ENCODE measurements at regions not wholly inside any gene's neighbourhood (a gene's known extent, or its start where the extent isn't known, plus 50 kb on each side); places are given as distances from the start of the nearest gene placed in this dataset.

DNA sequence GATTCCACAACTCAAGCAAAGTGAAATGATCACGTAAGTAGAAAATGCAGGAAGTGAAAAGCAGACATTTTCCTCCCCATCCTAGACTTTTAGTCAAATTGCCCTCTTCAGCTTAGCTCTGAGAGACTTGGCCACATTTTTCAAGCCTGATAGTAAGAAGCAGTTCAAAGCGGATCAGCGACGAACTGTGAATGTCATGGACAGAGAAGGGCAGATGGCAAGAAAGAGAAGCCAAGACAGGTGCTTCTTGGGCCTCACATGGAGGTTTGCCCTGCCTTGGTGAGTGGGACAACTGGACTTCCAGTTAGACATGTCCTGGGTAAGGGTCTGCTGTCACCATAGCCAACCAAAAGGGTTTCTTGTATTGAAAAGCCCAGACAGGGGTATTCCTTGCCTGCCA is 291.5 kb downstream of the MED10 start:
- Histone ChIP-seq H3K9me3 (ENCODE audit: control insufficient read depth, low read length) (no peaks in the 10 kb centered on the region), H3K4me1 (ENCODE audit: control insufficient read depth, insufficient read depth, low read length) (no peaks in the 10 kb centered on the region), H3K9ac (ENCODE audit: extremely low read depth, low read length, poor library complexity, severe bottlenecking) (no peak overlapping the region), H3K4me3 (ENCODE audit: low read length) (no peak overlapping the region), H3K27me3 (ENCODE audit: control insufficient read depth, insufficient read depth, low read length, poor library complexity, severe bottlenecking) (no peaks in the 10 kb centered on the region), H3K36me3 (ENCODE audit: control insufficient read depth, insufficient read depth, low read length) (no peaks in the 10 kb centered on the region), H3K27ac (ENCODE audit: low read depth, low read length) (no peak overlapping the region)
- no peak for DNase-seq
- Mint-ChIP-seq H3K4me3 (no peak overlapping the region), H3K27ac (no peak overlapping the region), H3K9me3 (no peaks in the 10 kb centered on the region), H3K27me3 (ENCODE audit: insufficient read depth) (no peaks in the 10 kb centered on the region), H3K4me1 (no peaks in the 10 kb centered on the region), H3K36me3 (ENCODE audit: low read depth) (no peaks in the 10 kb centered on the region)
- TF ChIP-seq, protein P1, sequence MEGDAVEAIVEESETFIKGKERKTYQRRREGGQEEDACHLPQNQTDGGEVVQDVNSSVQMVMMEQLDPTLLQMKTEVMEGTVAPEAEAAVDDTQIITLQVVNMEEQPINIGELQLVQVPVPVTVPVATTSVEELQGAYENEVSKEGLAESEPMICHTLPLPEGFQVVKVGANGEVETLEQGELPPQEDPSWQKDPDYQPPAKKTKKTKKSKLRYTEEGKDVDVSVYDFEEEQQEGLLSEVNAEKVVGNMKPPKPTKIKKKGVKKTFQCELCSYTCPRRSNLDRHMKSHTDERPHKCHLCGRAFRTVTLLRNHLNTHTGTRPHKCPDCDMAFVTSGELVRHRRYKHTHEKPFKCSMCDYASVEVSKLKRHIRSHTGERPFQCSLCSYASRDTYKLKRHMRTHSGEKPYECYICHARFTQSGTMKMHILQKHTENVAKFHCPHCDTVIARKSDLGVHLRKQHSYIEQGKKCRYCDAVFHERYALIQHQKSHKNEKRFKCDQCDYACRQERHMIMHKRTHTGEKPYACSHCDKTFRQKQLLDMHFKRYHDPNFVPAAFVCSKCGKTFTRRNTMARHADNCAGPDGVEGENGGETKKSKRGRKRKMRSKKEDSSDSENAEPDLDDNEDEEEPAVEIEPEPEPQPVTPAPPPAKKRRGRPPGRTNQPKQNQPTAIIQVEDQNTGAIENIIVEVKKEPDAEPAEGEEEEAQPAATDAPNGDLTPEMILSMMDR (conservative IDR thresholded peaks at IDR 0.05), result no peak
- 90 to 100% methylated on average over 4 of the region's 4 CpGs for WGBS, 2 experiments (ENCODE audit: insufficient coverage in 1 of 2, insufficient read length in 1 of 2)

DNA sequence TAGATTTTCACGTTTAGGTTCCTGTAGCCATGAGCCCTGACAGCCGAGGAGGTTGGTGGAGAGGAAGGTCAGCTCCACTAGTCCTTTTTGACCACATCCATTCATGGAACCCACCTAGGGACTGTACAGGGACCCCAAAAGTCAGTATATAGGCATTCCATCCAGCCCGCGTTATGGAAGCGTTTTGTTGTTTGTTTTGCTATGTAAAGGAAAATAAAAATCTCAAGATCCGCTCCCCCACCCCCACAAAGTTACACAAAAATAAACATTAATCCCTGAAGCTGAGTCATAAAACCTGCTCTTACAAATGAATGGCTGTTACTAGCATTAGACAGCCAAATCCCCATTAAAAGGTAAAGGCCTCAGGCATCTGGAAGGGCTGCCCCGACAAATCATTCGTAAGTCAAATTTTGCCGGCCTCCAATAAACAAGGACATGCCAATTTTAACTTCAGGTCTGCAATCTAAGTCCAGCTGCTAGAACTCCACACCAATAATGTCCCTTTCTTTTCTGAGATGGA is 292.9 kb downstream of the MED10 start:
- H3K9ac ChIP-seq (ENCODE audit: extremely low read depth, low read length, poor library complexity, severe bottlenecking), result no peak overlapping the region
- Mint-ChIP-seq H3K27me3 (ENCODE audit: insufficient read depth) (no peaks in the 10 kb centered on the region), H3K4me3 (no peak overlapping the region), H3K4me1 (no peaks in the 10 kb centered on the region), H3K9me3 (no peaks in the 10 kb centered on the region), H3K36me3 (ENCODE audit: low read depth) (no peaks in the 10 kb centered on the region), H3K27ac (no peak overlapping the region)
- no peaks in the 10 kb centered on the region for H3K27me3 ChIP-seq (ENCODE audit: control insufficient read depth, insufficient read depth, low read length, poor library complexity, severe bottlenecking)
- H3K4me1 ChIP-seq (ENCODE audit: control insufficient read depth, insufficient read depth, low read length), result no peaks in the 10 kb centered on the region
- TF ChIP-seq, protein P1 (conservative IDR thresholded peaks at IDR 0.05), result no peak
- H3K4me3 ChIP-seq (ENCODE audit: low read length), result no peak overlapping the region
- peak; percentile 24 for DNase-seq
- no peaks in the 10 kb centered on the region for H3K36me3 ChIP-seq (ENCODE audit: control insufficient read depth, insufficient read depth, low read length)
- WGBS, 2 experiments (ENCODE audit: insufficient coverage in 1 of 2, insufficient read length in 1 of 2), result 82 to 90% methylated on average over 3 to 8 of the region's 9 CpGs
- H3K27ac ChIP-seq (ENCODE audit: low read depth, low read length), result no peak overlapping the region
- no peaks in the 10 kb centered on the region for H3K9me3 ChIP-seq (ENCODE audit: control insufficient read depth, low read length)

DNA sequence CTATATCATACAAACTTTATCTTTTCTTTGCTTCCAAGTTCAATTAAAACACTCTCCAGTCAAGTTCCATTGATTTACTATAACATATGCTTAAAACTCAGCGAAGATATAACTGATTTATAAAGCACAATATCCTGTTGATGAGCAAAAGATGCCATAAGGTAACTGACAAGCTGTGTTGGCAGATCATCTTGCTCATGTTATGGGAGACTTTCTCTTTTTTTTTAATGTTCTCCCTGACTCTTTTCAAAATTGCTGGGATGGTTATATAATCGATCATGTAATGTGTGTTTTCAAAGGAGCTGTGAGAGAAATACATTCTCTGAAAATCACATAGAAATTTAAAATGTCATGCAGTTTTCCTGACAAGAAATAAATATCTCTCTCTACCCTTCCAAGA is 293.5 kb downstream of the MED10 start:
- Mint-ChIP-seq H3K36me3 (ENCODE audit: low read depth) (no peaks in the 10 kb centered on the region), H3K9me3 (no peaks in the 10 kb centered on the region), H3K27me3 (ENCODE audit: insufficient read depth) (no peaks in the 10 kb centered on the region), H3K27ac (no peak overlapping the region), H3K4me3 (no peak overlapping the region), H3K4me1 (no peaks in the 10 kb centered on the region)
- 86% methylated on average over 2 of the region's 2 CpGs; no CpG with 5 or more reads in 1 of the 2 experiments for WGBS, 2 experiments (ENCODE audit: insufficient coverage in 1 of 2, insufficient read length in 1 of 2)
- Histone ChIP-seq H3K9ac (ENCODE audit: extremely low read depth, low read length, poor library complexity, severe bottlenecking) (no peak overlapping the region), H3K9me3 (ENCODE audit: control insufficient read depth, low read length) (no peaks in the 10 kb centered on the region), H3K27ac (ENCODE audit: low read depth, low read length) (no peak overlapping the region), H3K36me3 (ENCODE audit: control insufficient read depth, insufficient read depth, low read length) (no peaks in the 10 kb centered on the region), H3K27me3 (ENCODE audit: control insufficient read depth, insufficient read depth, low read length, poor library complexity, severe bottlenecking) (no peaks in the 10 kb centered on the region), H3K4me1 (ENCODE audit: control insufficient read depth, insufficient read depth, low read length) (no peaks in the 10 kb centered on the region), H3K4me3 (ENCODE audit: low read length) (no peak overlapping the region)
- TF ChIP-seq, protein P1 (conservative IDR thresholded peaks at IDR 0.05), result no peak
- no peak for DNase-seq
